NCI-H774 (cell line): ENCODE measurements at regions not wholly inside any gene's neighbourhood (a gene's known extent, or its start where the extent isn't known, plus 50 kb on each side); places are given as distances from the start of the nearest gene placed in this dataset.
"Not testable (repeated sequence)": the region's sequence is repeated elsewhere in the genome, so short reads cannot be mapped to it uniquely, and the experiment has no call there.

ENCODE experiments used
- DNase-seq: peaks from one replicate; lab custom pipeline; 2025; lab: John Stamatoyannopoulos, UW

GRCh38 chr16:14002416-14002990 lies 68.6 kb upstream of the MRTFB start:
- no peak for DNase-seq

DNA sequence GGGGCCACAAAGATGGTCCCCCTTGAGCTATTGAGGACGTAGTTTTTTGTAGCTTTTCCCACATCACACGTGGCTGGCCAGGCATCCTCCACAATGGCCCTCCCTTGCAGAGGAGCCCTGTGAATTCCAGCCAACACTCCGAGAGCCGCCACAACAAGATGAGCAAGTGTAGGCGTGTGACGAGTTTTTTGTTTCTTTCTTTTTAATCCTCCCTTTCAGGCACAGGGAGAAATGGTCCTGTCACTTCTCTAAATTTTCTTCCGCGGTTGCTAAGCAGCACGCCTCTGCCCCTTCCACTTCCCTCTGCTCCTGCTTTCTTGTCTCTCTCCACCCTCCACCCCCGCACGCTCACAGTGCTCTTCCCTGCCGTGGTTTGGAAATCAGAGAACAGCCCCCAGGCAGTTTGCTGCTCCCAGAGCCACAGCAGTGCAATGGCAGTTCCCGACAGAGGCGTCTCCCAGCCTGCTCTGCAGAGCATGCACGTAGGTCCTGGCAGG lies 68.0 kb upstream of the MRTFB start:
- DNase-seq: no peak

- no peak for DNase-seq
Measured at GRCh38 chr16:14004031-14004728, 66.9 kb upstream of the MRTFB start.

- DNase-seq: no peak
Measured at GRCh38 chr16:14004729-14005315, 66.3 kb upstream of the MRTFB start.

- DNase-seq: no peak
Measured at GRCh38 chr16:14005335-14005734, 65.8 kb upstream of the MRTFB start.

GRCh38 chr16:14007450-14007849 lies 63.7 kb upstream of the MRTFB start:
- no peak for DNase-seq

GRCh38 chr16:14011001-14011400 lies 60.1 kb upstream of the MRTFB start:
- no peak for DNase-seq

DNA sequence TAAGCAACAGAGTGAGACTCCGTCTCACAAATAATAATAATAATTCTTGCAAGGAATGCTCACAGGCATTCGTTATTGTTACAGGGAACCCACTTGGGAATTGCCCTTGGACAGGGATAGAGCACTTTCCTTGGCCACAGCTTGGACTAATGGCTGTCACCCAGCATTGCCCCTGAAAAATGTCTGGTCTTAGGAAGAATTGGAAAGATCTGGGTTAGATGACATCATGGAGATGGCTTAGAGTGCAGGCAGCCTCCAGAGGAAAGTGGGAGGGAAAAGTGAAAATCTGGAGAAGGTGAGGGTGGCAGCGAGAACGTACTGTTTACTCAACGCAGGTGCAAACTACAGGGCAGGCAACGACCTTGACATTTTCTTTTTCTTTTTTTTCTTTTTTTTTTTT lies 59.3 kb upstream of the MRTFB start:
- no peak for DNase-seq

DNA sequence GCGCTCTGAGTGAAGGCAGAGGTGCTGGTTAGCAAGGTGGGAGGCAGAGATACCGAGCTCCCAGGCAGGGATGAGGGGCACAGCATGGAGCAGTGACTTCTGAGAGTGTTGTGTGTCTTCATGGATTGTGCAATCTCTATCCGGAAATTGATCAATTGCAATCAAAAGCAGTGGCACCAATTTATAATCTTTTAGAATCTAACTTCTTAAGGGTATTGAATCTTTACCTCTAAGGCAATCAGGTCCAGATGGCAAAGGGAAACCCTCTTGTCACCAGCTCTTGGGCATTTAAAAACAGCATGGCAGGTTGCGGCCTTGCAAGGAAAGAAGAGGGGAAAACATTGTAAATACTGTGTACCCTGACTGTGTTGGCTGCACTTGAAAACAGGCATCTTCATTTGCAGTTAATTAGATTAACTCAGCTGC lies 58.0 kb upstream of the MRTFB start:
- no peak for DNase-seq

DNA sequence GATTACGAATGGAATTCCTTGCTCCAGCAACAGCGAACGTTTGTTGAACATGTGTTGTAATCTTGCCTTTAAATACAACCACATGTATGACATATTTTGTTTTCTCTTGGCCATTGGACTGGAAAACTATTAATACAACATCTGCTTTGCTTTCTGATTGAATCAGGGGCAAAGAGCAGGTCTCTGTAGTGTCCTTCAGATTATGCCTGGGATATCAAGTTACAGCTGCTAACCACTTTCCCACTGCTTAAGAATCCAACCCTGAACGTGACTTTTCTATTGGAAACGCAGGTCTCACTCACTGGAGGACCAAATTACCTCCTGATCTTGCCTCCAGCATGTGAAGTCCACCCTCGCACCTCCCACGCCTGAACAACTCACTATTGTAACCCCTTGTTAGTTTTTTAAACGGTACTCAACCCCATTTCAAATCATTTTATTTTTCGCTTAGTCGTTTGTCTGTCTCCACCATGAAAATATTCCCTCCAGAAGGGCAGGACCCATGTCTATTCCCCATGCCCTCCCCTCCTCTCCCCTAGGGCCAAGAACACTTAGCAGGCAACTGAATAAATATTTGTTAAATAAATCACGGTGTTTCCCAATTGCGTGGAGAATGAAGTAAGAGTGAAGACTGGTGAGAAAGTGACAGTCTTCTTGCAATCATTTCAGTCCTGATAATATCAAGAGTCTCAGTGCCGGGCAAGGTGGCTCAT lies 57.4 kb upstream of the MRTFB start:
- peak; percentile 53 for DNase-seq

DNA sequence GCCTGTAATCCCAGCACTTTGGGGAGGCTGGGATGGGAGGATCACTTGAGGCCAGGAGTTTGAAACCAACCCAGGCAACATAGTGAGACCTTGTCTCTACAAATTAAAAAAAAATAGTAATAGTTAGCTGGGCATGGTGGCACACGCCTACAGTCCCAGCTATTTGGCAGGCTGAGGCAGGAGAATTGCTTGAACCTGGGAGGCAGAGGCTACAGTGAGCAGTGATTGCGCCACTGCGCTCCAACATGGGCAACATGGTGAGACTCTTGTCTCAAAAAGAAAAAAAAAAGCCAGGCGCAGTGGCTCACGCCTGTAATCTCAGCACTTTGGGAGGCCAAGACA lies 56.9 kb upstream of the MRTFB start:
- no peak for DNase-seq

DNA sequence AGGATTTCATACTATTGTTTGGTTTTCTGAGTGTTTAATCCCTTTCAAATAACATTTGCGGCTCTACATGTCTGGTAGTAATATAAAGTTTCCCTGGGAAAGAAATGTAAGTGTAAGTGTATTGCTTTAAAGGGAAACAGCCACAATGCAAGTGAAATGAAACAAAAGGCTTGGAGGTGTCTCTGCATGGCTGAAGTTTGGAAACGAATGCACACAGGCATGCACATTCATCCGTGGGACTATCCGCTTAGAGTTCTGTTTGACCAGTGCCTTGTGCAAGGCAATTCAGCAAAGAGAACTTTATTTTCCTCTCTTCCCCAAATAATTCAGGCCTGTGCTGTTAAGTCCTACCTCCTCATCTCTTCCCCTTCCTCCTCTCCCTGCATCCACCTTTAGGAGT lies 56.1 kb upstream of the MRTFB start:
- DNase-seq: no peak

- no peak for DNase-seq
Measured at GRCh38 chr16:14015461-14015860, 55.7 kb upstream of the MRTFB start.

- DNase-seq: no peak
Measured at GRCh38 chr16:14015948-14016347, 55.2 kb upstream of the MRTFB start.

GRCh38 chr16:14016362-14016761 lies 54.8 kb upstream of the MRTFB start:
- not testable (repeated sequence) for DNase-seq

DNA sequence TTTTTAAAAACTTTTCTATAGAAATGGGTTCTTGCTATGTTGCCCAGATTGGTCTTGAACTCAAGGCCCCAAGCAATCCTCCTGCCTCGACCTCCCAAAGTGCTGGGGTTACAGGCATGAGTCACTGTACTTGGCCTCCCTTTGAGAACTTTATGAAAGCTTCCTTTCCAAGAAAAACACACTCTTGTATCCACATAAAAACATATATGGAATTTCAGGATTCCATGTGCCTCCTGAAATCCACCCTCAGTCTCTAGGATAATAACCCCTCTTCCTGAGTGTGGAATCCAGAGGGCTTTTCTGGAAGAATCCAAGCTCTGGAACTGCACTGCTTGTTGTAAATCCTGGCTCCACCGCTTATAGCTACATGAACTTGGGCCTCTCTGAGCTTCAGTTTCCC lies 53.2 kb upstream of the MRTFB start:
- no peak for DNase-seq

GRCh38 chr16:14018851-14019250 lies 52.3 kb upstream of the MRTFB start:
- no peak for DNase-seq

DNA sequence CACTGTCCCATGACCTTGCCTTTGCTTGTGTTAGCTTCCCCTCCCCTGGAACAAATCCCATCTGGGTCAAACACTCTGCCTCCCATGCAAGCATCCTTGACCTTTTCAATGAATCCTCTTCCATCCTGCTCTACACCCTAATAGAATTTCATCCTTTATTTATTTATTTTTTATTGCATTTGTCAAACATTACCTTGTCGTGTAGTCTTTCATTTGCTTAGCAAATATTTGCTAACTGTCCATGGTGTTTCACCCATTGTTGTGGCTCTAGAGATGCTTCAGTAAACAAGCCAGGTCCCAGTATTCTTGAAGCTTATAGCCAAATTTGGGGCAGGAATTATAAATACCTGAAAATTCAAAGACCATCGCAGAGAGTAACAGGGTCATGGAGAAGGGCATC lies 51.0 kb upstream of the MRTFB start:
- DNase-seq: no peak
